Upper lobe of right lung (tissue), 1 donor: ENCODE measurements at regions not wholly inside any gene's neighbourhood (a gene's known extent, or its start where the extent isn't known, plus 50 kb on each side); places are given as distances from the start of the nearest gene placed in this dataset.

ENCODE experiments used
- ATAC-seq: fragments of 200-7000 bp; cut with Tn5 transposase; one replicate; pipeline ENCODE4 v1.9.1; 2020; ENCODE audit warnings: mild to moderate bottlenecking, moderate library complexity
- DNase-seq: peaks from one replicate; pipeline ENCODE4 v3.0.0-alpha.2; 2020
- H3K27ac ChIP-seq: fragments of 200-600 bp; one replicate; pipeline ENCODE4 v1.8.0; 2022
- H3K27me3 ChIP-seq: fragments of 200-600 bp; one replicate; pipeline ENCODE4 v1.8.0; 2022; ENCODE audit warnings: mild to moderate bottlenecking
- H3K36me3 ChIP-seq: fragments of 200-600 bp; one replicate; pipeline ENCODE4 v1.8.0; 2022
- H3K4me1 ChIP-seq: fragments of 200-600 bp; one replicate; pipeline ENCODE4 v1.8.0; 2022
- H3K4me3 ChIP-seq: fragments of 200-600 bp; one replicate; pipeline ENCODE4 v1.8.0; 2022; ENCODE audit warnings: mild to moderate bottlenecking
- H3K9me3 ChIP-seq: fragments of 200-600 bp; one replicate; pipeline ENCODE4 v1.8.0; 2022
- CTCF ChIP-seq: fragments of 200-600 bp; IDR thresholded peaks from one replicate; pipeline ENCODE4 v1.8.0; 2022; ENCODE audit warnings: antibody characterized with exemption
- intact Hi-C: fragments of 100-400 bp; cut with DNase I; formaldehyde crosslinking; loops from one replicate; pipeline ENCODE4 v1.11.0; 2022
- donor health status: DM: no; HTN: yes; CAD: no; lungs with severe emphysema.

DNA sequence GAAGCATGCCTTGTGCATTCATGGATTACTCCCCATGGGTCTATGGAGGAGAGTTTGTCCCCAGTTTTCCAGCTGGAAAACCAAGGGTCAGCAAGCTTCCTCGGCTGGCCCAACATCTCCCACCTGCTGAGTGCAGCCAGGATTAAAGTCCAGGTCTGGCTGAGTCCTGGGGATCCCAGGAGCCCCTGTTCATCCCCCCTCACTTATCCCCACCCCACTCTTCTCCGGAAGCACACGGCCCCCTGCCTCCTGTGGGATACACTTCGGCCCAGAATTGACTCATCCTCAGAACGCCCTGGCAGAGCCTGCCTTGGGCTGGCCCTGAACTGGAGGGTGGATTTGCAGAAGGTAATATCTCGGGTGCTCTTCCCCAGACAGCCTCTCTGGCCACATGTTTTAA, 276.1 kb downstream of the NPHP4 start:
- TF ChIP-seq CTCF: no peak
- intact Hi-C loops: no loop called here
- no peak for ATAC-seq
- DNase-seq: no peak
- H3K4me3 ChIP-seq: no peak overlapping the region
- H3K27me3 ChIP-seq: peaks cover 18% of the 10 kb centered on the region
- no peaks in the 10 kb centered on the region for H3K36me3 ChIP-seq
- H3K27ac ChIP-seq: no peak overlapping the region
- H3K4me1 ChIP-seq: no peaks in the 10 kb centered on the region
- no peaks in the 10 kb centered on the region for H3K9me3 ChIP-seq

GRCh38 chr1:5713101-5714010, 278.9 kb downstream of the NPHP4 start:
- DNase-seq (no peak), ATAC-seq (no peak)
- intact Hi-C loops: no loop called here
- no peaks in the 10 kb centered on the region for H3K36me3 ChIP-seq
- H3K9me3 ChIP-seq: no peaks in the 10 kb centered on the region
- H3K27me3 ChIP-seq: peaks cover 21% of the 10 kb centered on the region
- no peak overlapping the region for H3K27ac ChIP-seq
- no peak for TF ChIP-seq CTCF
- no peak overlapping the region for H3K4me3 ChIP-seq
- no peaks in the 10 kb centered on the region for H3K4me1 ChIP-seq

GRCh38 chr1:5711956-5712645, 280.1 kb downstream of the NPHP4 start:
- Histone ChIP-seq H3K9me3 (no peaks in the 10 kb centered on the region), H3K27me3 (peaks cover 21% of the 10 kb centered on the region), H3K4me3 (no peak overlapping the region), H3K36me3 (no peaks in the 10 kb centered on the region), H3K27ac (no peak overlapping the region), H3K4me1 (no peaks in the 10 kb centered on the region)
- no peak for TF ChIP-seq CTCF
- DNase-seq: no peak
- no peak for ATAC-seq
- intact Hi-C loops: no loop called here

- ATAC-seq (no peak), DNase-seq (no peak)
- Histone ChIP-seq H3K36me3 (no peaks in the 10 kb centered on the region), H3K27me3 (peaks cover 20% of the 10 kb centered on the region), H3K4me3 (no peak overlapping the region), H3K4me1 (no peaks in the 10 kb centered on the region), H3K9me3 (no peaks in the 10 kb centered on the region), H3K27ac (no peak overlapping the region)
- no peak for TF ChIP-seq CTCF
- intact Hi-C loops: no loop called here
Measured at GRCh38 chr1:5711079-5711478, 281.1 kb downstream of the NPHP4 start.

DNA sequence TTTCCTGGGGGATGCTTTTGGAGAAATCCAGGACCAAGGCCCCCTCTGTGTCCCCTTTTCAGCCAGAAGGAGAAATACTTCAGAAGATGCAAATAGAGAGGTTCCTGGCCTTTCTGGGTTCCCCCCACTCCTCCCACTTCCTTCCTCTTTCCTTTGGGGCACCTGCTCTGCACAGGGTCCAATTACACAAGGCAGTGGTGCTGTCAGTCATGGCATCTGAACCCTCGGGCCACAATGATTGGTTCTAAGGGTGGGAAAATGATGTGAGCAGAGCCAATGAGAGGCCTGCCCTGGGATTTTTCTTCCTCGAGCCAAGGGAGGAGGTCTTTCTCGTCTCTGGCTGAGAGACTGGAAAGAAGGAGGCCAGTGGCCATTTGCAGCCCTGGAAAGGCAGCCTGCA, 282.2 kb downstream of the NPHP4 start:
- H3K36me3 ChIP-seq: no peaks in the 10 kb centered on the region
- intact Hi-C loops: no loop called here
- no peaks in the 10 kb centered on the region for H3K9me3 ChIP-seq
- peaks cover 14% of the 10 kb centered on the region for H3K27me3 ChIP-seq
- ATAC-seq (no peak), DNase-seq (no peak)
- no peak for TF ChIP-seq CTCF
- no peaks in the 10 kb centered on the region for H3K4me1 ChIP-seq
- no peak overlapping the region for H3K4me3 ChIP-seq
- H3K27ac ChIP-seq: no peak overlapping the region
